ENCODE measurements at regions not wholly inside any gene's neighbourhood (a gene's known extent, or its start where the extent isn't known, plus 50 kb on each side); places are given as distances from the start of the nearest gene placed in this dataset.

DNA sequence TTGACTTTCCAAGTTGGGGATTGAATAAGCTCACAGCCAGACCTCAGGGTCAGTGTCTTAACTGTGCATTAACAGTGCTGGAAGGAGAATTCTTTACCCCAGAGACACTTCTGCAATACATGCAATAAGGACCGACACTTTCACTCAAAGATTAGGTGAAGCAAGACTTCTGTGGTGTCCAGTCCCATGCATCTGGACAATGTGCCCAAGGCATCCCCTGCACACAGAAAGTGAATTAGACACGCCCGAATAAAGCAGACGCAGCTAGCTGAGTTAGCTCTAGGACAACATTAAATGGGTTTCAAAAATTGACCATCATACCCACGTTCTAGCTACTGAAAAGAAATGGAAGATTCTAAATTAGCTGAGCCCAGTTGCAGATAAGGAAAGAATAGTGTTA is 223.9 kb upstream of the NR2F2 start:
- no peak for ATAC-seq
- no peak for TF ChIP-seq TOX (CRISPR knock-in tag; IDR thresholded peaks at IDR 0.05; ENCODE audit: borderline replicate concordance)
- TF ChIP-seq, protein P1, sequence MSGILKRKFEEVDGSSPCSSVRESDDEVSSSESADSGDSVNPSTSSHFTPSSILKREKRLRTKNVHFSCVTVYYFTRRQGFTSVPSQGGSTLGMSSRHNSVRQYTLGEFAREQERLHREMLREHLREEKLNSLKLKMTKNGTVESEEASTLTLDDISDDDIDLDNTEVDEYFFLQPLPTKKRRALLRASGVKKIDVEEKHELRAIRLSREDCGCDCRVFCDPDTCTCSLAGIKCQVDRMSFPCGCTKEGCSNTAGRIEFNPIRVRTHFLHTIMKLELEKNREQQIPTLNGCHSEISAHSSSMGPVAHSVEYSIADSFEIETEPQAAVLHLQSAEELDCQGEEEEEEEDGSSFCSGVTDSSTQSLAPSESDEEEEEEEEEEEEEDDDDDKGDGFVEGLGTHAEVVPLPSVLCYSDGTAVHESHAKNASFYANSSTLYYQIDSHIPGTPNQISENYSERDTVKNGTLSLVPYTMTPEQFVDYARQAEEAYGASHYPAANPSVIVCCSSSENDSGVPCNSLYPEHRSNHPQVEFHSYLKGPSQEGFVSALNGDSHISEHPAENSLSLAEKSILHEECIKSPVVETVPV (CRISPR knock-in tag; IDR thresholded peaks at IDR 0.05): no peak
- TF ChIP-seq, protein P2, sequence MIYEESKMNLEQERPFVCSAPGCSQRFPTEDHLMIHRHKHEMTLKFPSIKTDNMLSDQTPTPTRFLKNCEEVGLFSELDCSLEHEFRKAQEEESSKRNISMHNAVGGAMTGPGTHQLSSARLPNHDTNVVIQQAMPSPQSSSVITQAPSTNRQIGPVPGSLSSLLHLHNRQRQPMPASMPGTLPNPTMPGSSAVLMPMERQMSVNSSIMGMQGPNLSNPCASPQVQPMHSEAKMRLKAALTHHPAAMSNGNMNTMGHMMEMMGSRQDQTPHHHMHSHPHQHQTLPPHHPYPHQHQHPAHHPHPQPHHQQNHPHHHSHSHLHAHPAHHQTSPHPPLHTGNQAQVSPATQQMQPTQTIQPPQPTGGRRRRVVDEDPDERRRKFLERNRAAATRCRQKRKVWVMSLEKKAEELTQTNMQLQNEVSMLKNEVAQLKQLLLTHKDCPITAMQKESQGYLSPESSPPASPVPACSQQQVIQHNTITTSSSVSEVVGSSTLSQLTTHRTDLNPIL (CRISPR knock-in tag; IDR thresholded peaks at IDR 0.05; ENCODE audit: low read depth): no peak
- no peak for TF ChIP-seq ZFP30 (CRISPR knock-in tag; IDR thresholded peaks at IDR 0.05)
- TF ChIP-seq PPARA (CRISPR knock-in tag; IDR thresholded peaks at IDR 0.05; ENCODE audit: borderline replicate concordance): no peak
- no peak for TF ChIP-seq ZNF565 (CRISPR knock-in tag; conservative IDR thresholded peaks at IDR 0.05; ENCODE audit: low read depth)
- TF ChIP-seq ZNF8 (CRISPR knock-in tag; IDR thresholded peaks at IDR 0.05): no peak
- TF ChIP-seq ESRRG (CRISPR knock-in tag; IDR thresholded peaks at IDR 0.05): no peak
- no peak for TF ChIP-seq CSDC2 (CRISPR knock-in tag; IDR thresholded peaks at IDR 0.05)
- TF ChIP-seq RARB (CRISPR knock-in tag; IDR thresholded peaks at IDR 0.05): no peak
- TF ChIP-seq, protein P3, sequence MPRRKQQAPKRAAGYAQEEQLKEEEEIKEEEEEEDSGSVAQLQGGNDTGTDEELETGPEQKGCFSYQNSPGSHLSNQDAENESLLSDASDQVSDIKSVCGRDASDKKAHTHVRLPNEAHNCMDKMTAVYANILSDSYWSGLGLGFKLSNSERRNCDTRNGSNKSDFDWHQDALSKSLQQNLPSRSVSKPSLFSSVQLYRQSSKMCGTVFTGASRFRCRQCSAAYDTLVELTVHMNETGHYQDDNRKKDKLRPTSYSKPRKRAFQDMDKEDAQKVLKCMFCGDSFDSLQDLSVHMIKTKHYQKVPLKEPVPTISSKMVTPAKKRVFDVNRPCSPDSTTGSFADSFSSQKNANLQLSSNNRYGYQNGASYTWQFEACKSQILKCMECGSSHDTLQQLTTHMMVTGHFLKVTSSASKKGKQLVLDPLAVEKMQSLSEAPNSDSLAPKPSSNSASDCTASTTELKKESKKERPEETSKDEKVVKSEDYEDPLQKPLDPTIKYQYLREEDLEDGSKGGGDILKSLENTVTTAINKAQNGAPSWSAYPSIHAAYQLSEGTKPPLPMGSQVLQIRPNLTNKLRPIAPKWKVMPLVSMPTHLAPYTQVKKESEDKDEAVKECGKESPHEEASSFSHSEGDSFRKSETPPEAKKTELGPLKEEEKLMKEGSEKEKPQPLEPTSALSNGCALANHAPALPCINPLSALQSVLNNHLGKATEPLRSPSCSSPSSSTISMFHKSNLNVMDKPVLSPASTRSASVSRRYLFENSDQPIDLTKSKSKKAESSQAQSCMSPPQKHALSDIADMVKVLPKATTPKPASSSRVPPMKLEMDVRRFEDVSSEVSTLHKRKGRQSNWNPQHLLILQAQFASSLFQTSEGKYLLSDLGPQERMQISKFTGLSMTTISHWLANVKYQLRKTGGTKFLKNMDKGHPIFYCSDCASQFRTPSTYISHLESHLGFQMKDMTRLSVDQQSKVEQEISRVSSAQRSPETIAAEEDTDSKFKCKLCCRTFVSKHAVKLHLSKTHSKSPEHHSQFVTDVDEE (CRISPR knock-in tag; IDR thresholded peaks at IDR 0.05): no peak
- no peak for TF ChIP-seq ARNTL (CRISPR knock-in tag; IDR thresholded peaks at IDR 0.05; ENCODE audit: borderline replicate concordance, low read depth)
- no peak for TF ChIP-seq OSR1 (CRISPR knock-in tag; IDR thresholded peaks at IDR 0.05)
- TF ChIP-seq SNAI2 (CRISPR knock-in tag; IDR thresholded peaks at IDR 0.05): no peak
- TF ChIP-seq BACH2 (CRISPR knock-in tag; IDR thresholded peaks at IDR 0.05; ENCODE audit: borderline replicate concordance): no peak
- TF ChIP-seq ZC3H10 (CRISPR knock-in tag; IDR thresholded peaks at IDR 0.05): no peak
- TF ChIP-seq GLIS3 (CRISPR knock-in tag; IDR thresholded peaks at IDR 0.05): no peak
- no peak for TF ChIP-seq ZNF70 (CRISPR knock-in tag; IDR thresholded peaks at IDR 0.05)
- no peak for TF ChIP-seq ZFP3 (CRISPR knock-in tag; IDR thresholded peaks at IDR 0.05)

DNA sequence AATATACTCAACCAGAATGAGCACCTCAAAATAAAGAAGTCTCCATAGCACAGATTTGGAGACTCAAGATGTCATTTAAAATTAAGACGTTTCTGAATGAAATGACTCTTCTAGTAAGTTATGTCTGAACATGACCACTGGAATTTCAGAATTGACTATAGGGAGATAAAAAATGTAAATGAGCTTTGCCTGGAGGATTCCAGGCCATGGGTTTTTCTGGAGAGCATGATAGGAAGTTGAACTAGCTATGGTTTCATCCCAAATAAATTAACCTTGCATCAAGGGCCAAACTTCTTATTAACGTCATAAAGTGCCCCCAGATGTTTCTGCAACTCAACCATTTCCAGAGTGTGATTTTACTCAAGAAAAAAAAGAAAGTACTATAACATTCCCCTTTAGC is 222.6 kb upstream of the NR2F2 start:
- ATAC-seq: no peak
- TF ChIP-seq, protein P3 (CRISPR knock-in tag; IDR thresholded peaks at IDR 0.05): no peak
- TF ChIP-seq GLIS3 (CRISPR knock-in tag; IDR thresholded peaks at IDR 0.05) (no peak), ZNF70 (CRISPR knock-in tag; IDR thresholded peaks at IDR 0.05) (no peak), TCF4 (CRISPR knock-in tag; IDR thresholded peaks at IDR 0.05; ENCODE audit: borderline replicate concordance) (no peak), OSR1 (CRISPR knock-in tag; IDR thresholded peaks at IDR 0.05) (no peak), ESRRG (CRISPR knock-in tag; IDR thresholded peaks at IDR 0.05) (no peak), SNAI2 (CRISPR knock-in tag; IDR thresholded peaks at IDR 0.05) (no peak), CSDC2 (CRISPR knock-in tag; IDR thresholded peaks at IDR 0.05) (no peak), ARNTL (CRISPR knock-in tag; IDR thresholded peaks at IDR 0.05; ENCODE audit: borderline replicate concordance, low read depth) (no peak), ZNF8 (CRISPR knock-in tag; IDR thresholded peaks at IDR 0.05) (no peak), ZNF565 (CRISPR knock-in tag; conservative IDR thresholded peaks at IDR 0.05; ENCODE audit: low read depth) (no peak)
- TF ChIP-seq, protein P1 (CRISPR knock-in tag; IDR thresholded peaks at IDR 0.05): no peak
- TF ChIP-seq, protein P4, sequence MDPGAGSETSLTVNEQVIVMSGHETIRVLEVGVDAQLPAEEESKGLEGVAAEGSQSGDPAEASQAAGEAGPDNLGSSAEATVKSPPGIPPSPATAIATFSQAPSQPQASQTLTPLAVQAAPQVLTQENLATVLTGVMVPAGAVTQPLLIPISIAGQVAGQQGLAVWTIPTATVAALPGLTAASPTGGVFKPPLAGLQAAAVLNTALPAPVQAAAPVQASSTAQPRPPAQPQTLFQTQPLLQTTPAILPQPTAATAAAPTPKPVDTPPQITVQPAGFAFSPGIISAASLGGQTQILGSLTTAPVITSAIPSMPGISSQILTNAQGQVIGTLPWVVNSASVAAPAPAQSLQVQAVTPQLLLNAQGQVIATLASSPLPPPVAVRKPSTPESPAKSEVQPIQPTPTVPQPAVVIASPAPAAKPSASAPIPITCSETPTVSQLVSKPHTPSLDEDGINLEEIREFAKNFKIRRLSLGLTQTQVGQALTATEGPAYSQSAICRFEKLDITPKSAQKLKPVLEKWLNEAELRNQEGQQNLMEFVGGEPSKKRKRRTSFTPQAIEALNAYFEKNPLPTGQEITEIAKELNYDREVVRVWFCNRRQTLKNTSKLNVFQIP (CRISPR knock-in tag; IDR thresholded peaks at IDR 0.05; ENCODE audit: borderline replicate concordance, low read depth): no peak
- TF ChIP-seq, protein P5, sequence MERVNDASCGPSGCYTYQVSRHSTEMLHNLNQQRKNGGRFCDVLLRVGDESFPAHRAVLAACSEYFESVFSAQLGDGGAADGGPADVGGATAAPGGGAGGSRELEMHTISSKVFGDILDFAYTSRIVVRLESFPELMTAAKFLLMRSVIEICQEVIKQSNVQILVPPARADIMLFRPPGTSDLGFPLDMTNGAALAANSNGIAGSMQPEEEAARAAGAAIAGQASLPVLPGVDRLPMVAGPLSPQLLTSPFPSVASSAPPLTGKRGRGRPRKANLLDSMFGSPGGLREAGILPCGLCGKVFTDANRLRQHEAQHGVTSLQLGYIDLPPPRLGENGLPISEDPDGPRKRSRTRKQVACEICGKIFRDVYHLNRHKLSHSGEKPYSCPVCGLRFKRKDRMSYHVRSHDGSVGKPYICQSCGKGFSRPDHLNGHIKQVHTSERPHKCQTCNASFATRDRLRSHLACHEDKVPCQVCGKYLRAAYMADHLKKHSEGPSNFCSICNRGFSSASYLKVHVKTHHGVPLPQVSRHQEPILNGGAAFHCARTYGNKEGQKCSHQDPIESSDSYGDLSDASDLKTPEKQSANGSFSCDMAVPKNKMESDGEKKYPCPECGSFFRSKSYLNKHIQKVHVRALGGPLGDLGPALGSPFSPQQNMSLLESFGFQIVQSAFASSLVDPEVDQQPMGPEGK (CRISPR knock-in tag; IDR thresholded peaks at IDR 0.05; ENCODE audit: borderline replicate concordance): no peak

All from SK-N-SH treated with all-trans-retinoic acid at 6 μM for 48 hours (cell line).